Erythroblast (primary cell): ENCODE measurements at regions not wholly inside any gene's neighbourhood (a gene's known extent, or its start where the extent isn't known, plus 50 kb on each side); places are given as distances from the start of the nearest gene placed in this dataset.

ENCODE experiments used
- GATA1 ChIP-seq: IDR thresholded peaks from 2 replicates; pipeline ENCODE4 v1.6.1; 2011; ENCODE audit warnings: low read depth, mild to moderate bottlenecking, control low read depth, low read length, moderate library complexity
- POLR2A ChIP-seq: IDR thresholded peaks from 2 replicates; pipeline ENCODE4 v1.6.1; 2011; ENCODE audit warnings: mild to moderate bottlenecking, low read length

DNA sequence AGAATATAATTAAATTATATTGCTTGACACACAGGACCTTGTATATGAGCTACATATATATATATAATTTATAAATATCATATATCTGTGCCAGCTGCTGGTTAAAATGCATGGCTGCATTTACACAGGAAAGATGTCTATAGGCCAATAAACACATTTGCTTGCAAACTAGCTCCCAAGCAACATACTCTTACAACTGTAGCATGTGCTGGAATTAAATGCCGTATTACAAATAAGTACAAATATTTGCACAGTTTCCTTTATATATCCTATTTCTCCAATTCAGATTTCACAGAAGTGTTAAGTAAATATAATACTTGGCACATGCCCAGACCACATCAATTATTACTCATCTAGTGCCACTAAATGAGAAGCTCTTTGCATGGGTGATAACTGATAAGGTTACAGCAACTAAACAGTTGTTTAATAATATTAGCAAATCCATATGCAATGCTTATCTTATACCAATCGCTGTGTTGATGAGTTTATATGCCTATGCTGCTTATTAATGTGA is 66.7 kb upstream of the E2F7 start:
- no peak for TF ChIP-seq POLR2A
- TF ChIP-seq GATA1 = no peak
